NT2/D1 (cell line): ENCODE measurements at regions not wholly inside any gene's neighbourhood (a gene's known extent, or its start where the extent isn't known, plus 50 kb on each side); places are given as distances from the start of the nearest gene placed in this dataset.

ENCODE experiments used
- DNase-seq: peaks from one replicate; pipeline ENCODE4 v3.0.0-alpha.2; 2011; ENCODE audit warnings: low read depth, low spot score
- H3K27me3 ChIP-seq: 2 replicates; pipeline ENCODE4 v1.6.0; 2011; ENCODE audit warnings: mild to moderate bottlenecking; ENCODE audit not compliant: insufficient read length, insufficient read depth
- H3K36me3 ChIP-seq: 2 replicates; pipeline ENCODE4 v1.6.1; 2011; ENCODE audit warnings: mild to moderate bottlenecking, low read length, mixed read lengths; ENCODE audit not compliant: insufficient read depth, insufficient read length
- H3K4me1 ChIP-seq: 2 replicates; pipeline ENCODE4 v1.5.1; 2011; ENCODE audit not compliant: insufficient read depth, insufficient read length
- H3K4me3 ChIP-seq: 2 replicates; pipeline ENCODE4 v1.5.1; 2011; ENCODE audit warnings: low read depth; ENCODE audit not compliant: insufficient read length
- H3K9ac ChIP-seq: 2 replicates; pipeline ENCODE4 v1.6.0; 2011; ENCODE audit warnings: low read depth; ENCODE audit not compliant: insufficient read length
- H3K9me3 ChIP-seq: 2 replicates; pipeline ENCODE4 v1.5.1; 2011; ENCODE audit warnings: mild to moderate bottlenecking, low read length; ENCODE audit not compliant: insufficient read depth
- SUZ12 ChIP-seq: IDR thresholded peaks from 2 replicates; pipeline ENCODE4 v1.6.1; 2011; ENCODE audit not compliant: insufficient read length, insufficient read depth; ENCODE audit errors: extremely low read depth
- YY1 ChIP-seq: IDR thresholded peaks from 2 replicates; pipeline ENCODE4 v1.6.1; 2011; ENCODE audit not compliant: insufficient read length, insufficient read depth
- ZNF274 ChIP-seq: IDR thresholded peaks from 2 replicates; pipeline ENCODE4 v1.6.1; 2011; ENCODE audit warnings: mild to moderate bottlenecking, low read depth, low read length

DNA sequence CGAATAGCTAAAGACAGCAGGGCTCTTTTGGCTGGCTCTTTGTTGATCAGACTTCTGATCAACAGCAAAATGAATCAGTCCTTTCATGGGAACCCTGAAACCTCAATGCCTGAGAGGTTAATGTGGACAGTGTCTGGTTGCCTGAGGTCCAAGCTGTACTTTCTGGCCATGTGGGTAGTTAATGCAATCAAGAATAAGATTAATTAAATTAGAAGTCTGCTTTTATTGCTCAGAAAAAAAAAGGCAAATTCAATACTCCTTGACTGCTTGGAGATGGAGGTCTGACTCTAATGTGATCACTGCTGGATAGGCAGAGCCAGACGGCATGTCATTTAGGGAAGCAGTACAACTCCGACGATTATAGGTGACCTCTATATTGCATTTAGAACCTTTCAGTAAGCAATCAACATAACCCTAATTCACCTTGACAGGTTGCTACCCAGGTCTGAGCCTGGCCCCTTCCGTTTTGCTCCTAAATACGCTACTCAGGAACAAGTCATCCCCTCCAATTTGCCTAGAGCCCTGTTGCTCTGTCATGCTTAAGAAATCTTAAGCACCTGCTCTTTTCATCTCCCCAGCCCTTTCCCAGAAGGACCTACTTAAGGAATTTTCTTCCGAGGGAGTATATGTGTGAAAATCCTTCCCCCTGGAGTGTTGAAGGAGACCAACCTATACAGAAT lies 370.0 kb upstream of the SPTLC3 start:
- no peak overlapping the region for H3K9ac ChIP-seq
- no peak overlapping the region for H3K4me3 ChIP-seq
- H3K4me1 ChIP-seq = no peaks in the 10 kb centered on the region
- no peaks in the 10 kb centered on the region for H3K36me3 ChIP-seq
- TF ChIP-seq ZNF274 (no peak), YY1 (no peak), SUZ12 (no peak)
- H3K9me3 ChIP-seq = no peaks in the 10 kb centered on the region
- H3K27me3 ChIP-seq = no peaks in the 10 kb centered on the region
- no peak for DNase-seq

- no peak overlapping the region for H3K4me3 ChIP-seq
- no peak for DNase-seq
Observed at GRCh38 chr20:12640251-12640650, 368.5 kb upstream of the SPTLC3 start.

GRCh38 chr20:12641619-12642018 lies 367.2 kb upstream of the SPTLC3 start:
- H3K9me3 ChIP-seq = no peaks in the 10 kb centered on the region
- H3K4me3 ChIP-seq = no peak overlapping the region
- no peaks in the 10 kb centered on the region for H3K27me3 ChIP-seq
- no peak for DNase-seq
- no peaks in the 10 kb centered on the region for H3K4me1 ChIP-seq
- H3K36me3 ChIP-seq = no peaks in the 10 kb centered on the region
- no peak for TF ChIP-seq ZNF274
- no peak for TF ChIP-seq YY1
- no peak for TF ChIP-seq SUZ12
- H3K9ac ChIP-seq = no peak overlapping the region

More at GRCh38 chr20:12640251-12640650, 368.5 kb upstream of the SPTLC3 start:
- H3K27me3 ChIP-seq = no peaks in the 10 kb centered on the region
- no peak for TF ChIP-seq SUZ12
- H3K9me3 ChIP-seq = no peaks in the 10 kb centered on the region
- no peak overlapping the region for H3K9ac ChIP-seq
- H3K4me1 ChIP-seq = no peaks in the 10 kb centered on the region
- no peaks in the 10 kb centered on the region for H3K36me3 ChIP-seq

- Histone ChIP-seq H3K4me1 (no peaks in the 10 kb centered on the region), H3K9me3 (no peaks in the 10 kb centered on the region), H3K36me3 (no peaks in the 10 kb centered on the region), H3K27me3 (no peaks in the 10 kb centered on the region), H3K4me3 (no peak overlapping the region), H3K9ac (no peak overlapping the region)
- TF ChIP-seq SUZ12 (no peak), ZNF274 (no peak), YY1 (no peak)
- no peak for DNase-seq
Observed at GRCh38 chr20:12644461-12644860, 364.3 kb upstream of the SPTLC3 start.

GRCh38 chr20:12649234-12649633 lies 359.5 kb upstream of the SPTLC3 start:
- H3K9ac ChIP-seq = no peak overlapping the region

DNA sequence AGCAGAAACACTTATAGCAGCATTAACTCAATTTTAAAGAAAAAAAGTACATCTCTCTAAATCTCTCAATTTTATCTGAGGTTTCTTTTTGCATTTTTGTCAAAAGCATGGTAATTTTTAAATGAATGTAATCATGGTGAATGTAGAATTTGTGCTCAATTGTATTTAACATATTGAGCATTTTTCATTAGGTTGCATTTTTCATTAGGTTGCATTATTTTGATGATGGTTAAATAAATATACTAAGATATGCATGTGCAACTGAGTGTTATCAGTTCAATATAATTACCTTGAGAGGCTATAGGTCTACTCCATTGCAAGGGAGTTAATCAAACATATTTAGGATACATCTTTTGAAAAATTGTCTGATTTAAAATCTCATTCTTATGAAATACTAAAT lies 355.1 kb upstream of the SPTLC3 start:
- no peak for DNase-seq
- Histone ChIP-seq H3K9me3 (no peaks in the 10 kb centered on the region), H3K9ac (no peak overlapping the region), H3K27me3 (no peaks in the 10 kb centered on the region), H3K4me1 (no peaks in the 10 kb centered on the region), H3K4me3 (no peak overlapping the region), H3K36me3 (no peaks in the 10 kb centered on the region)
- no peak for TF ChIP-seq ZNF274

More at GRCh38 chr20:12649234-12649633, 359.5 kb upstream of the SPTLC3 start:
- no peak overlapping the region for H3K4me3 ChIP-seq
- H3K9me3 ChIP-seq = no peaks in the 10 kb centered on the region
- H3K4me1 ChIP-seq = no peaks in the 10 kb centered on the region
- TF ChIP-seq YY1 (no peak), ZNF274 (no peak), SUZ12 (no peak)
- H3K36me3 ChIP-seq = no peaks in the 10 kb centered on the region
- no peak for DNase-seq
- H3K27me3 ChIP-seq = no peaks in the 10 kb centered on the region

DNA sequence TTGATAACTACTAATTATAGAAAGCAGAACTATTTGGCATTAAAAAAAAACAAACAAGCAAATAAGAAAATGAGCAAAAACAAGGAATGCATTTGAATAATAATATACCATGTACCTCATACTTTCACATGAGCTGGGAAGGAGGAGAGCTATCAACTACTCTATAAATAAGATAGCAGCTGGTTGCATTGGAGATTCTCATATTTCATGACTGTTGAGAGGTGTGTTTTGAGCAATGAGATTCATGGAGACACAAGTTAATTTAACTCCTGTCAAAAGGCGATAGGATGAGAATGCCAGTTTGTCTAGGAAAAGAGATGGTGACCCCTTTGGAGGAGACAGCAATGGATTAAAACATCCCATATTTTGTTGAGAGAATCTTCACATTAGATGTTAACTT lies 348.8 kb upstream of the SPTLC3 start:
- Histone ChIP-seq H3K9me3 (no peaks in the 10 kb centered on the region), H3K9ac (no peak overlapping the region), H3K27me3 (no peaks in the 10 kb centered on the region), H3K36me3 (no peaks in the 10 kb centered on the region), H3K4me3 (no peak overlapping the region), H3K4me1 (no peaks in the 10 kb centered on the region)
- TF ChIP-seq SUZ12 (no peak), YY1 (no peak), ZNF274 (no peak)
- no peak for DNase-seq
